ENCODE measurements at regions not wholly inside any gene's neighbourhood (a gene's known extent, or its start where the extent isn't known, plus 50 kb on each side); places are given as distances from the start of the nearest gene placed in this dataset.

GRCh38 chr12:47558625-47559345, 147.0 kb downstream of the RPAP3 start:
- DNase-seq = no peak

- DNase-seq = no peak
These were observed 148.4 kb downstream of the RPAP3 start for GRCh38 chr12:47557386-47557785.

GRCh38 chr12:47556261-47557030, 149.4 kb downstream of the RPAP3 start:
- no peak for DNase-seq

- DNase-seq = no peak
These were observed 151.7 kb downstream of the RPAP3 start for GRCh38 chr12:47554046-47554653.

- no peak for DNase-seq
These were observed 152.6 kb downstream of the RPAP3 start for GRCh38 chr12:47553266-47553665.

DNA sequence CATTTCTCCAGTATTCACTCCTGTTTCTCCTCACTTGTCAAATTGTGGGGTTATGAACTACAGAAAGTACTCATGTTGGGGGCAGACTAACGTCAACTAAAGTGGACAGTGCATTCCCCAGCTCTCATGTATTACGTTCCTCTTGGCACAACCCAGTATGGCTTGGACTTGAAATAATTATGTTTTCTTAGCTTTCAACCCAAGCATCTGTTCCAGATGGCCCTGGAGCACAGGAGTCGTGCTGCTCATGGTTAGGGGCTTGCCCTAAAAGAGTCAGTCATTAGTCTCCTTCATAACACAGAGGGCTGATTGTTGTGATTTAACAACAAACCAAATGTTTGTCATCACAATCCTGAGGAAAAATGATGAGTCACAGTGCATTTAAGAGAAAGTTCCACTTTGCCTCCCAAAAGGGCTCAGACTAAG, 154.4 kb downstream of the RPAP3 start:
- no peak for DNase-seq

- DNase-seq = no peak
These were observed 156.6 kb downstream of the RPAP3 start for GRCh38 chr12:47549258-47549657.

DNA sequence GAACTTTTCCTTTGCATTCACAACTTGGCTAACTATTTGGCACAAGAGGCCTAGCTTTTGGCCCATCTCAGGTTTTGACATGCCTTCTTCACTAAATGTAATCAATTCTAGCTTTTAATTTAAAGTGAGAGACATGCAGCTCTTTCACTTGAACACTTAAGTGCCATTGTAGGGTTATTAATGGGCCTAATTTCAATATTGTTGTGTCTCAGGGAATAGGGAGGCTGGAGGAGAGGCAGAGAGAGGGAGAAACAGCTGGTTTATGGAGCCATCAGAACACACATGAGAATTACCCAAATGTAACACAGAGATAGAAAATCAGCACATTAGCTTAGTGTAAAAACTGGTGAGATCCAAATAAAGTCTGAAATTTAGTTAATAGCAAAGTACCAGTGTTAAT, 157.4 kb downstream of the RPAP3 start:
- DNase-seq = no peak

GRCh38 chr12:47547077-47547476, 158.8 kb downstream of the RPAP3 start:
- no peak for DNase-seq

DNA sequence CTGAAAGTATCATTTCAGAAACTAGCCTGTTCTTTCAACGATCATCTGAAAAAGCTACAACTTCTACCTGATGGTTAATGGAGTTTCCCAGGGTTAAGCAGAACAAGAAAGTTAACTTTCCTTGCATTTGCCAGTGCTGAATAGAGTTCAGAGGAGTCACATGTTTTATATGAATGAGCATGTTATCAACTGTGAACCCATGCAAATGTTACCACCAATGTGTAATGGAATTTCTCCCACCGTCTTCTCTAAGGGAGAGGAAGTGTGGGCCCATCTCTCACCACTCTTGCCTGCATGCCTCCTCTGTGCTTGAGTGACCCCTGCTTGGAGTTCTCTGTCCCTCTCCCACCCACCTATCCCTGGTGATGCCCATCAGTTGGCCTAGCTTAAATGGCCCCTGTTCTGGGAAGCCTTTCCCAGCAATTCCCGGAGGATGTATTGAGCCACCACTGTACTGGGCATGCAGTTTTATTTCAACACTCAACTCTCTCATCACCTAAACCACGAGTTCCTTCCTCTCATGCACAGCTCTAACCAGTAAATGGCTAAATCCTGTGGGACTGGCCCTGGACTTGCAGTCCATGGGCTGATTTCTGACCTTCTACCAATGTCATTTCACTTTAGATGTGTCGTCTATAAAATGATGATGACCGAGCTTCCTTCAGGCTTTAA, 159.8 kb downstream of the RPAP3 start:
- no peak for DNase-seq

DNA sequence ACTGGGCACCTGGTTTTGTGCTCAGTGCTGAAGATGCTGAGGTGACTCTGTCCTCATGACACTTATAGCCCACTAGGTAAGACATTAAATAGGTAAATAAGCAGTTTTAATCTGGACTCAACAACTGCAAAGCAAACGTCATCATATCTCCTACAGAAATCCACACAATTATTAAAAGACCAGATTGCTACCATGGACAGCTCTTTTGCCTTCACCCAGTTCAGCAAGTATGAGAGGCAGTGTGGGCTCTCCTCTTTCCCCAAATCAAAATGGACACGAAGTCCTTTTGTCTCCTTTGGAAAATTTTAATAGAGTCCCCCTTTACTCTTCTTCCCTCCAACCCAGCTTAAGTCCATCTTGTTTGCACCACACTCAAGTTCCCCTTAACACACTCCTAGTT, 171.1 kb downstream of the RPAP3 start:
- DNase-seq = no peak

- DNase-seq = no peak
These were observed 175.8 kb downstream of the RPAP3 start for GRCh38 chr12:47530050-47530449.

- DNase-seq = no peak
These were observed 178.0 kb downstream of the RPAP3 start for GRCh38 chr12:47527816-47528215.

GRCh38 chr12:47520029-47520428, 185.8 kb downstream of the RPAP3 start:
- DNase-seq = no peak

DNA sequence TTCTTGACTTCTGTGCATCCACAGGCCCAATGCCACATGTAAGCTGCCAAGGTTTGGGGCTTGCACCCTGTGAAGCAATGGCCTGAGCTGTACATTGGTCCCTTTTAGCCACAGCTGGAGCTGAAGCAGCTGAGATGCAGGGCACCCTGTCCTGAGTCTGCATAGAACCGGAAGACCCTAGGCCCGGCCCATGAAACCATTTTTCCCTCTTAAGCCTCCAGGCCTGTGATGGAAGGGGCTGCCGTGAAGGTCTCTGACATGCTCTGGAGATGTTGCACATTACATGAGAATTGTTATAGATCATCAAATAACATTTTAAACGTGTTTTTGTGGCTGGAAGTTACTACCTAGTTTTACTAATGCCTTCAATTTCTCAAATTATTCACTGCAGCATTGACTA, 188.7 kb downstream of the RPAP3 start:
- no peak for DNase-seq

GRCh38 chr12:47509398-47509851, 196.4 kb downstream of the RPAP3 start:
- no peak for DNase-seq

DNA sequence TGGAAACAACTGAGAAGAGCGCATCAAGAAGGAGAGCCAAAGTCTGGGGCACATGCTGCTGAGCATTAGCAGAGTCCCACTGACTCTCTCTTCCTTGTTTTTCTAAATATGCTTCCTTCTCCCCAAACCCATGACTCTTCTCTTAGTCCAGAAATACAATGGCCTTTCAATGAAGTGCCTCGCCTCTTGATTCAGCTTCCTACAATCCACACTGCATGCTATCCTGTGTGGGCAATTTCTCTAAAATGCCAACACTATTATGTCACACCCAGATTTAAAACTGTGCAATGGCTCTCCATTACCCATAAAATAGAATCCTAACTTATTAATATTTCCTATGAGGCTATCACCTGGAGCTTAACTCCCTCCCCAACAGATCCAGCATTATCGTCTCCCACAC, 198.6 kb downstream of the RPAP3 start:
- DNase-seq = no peak

DNA sequence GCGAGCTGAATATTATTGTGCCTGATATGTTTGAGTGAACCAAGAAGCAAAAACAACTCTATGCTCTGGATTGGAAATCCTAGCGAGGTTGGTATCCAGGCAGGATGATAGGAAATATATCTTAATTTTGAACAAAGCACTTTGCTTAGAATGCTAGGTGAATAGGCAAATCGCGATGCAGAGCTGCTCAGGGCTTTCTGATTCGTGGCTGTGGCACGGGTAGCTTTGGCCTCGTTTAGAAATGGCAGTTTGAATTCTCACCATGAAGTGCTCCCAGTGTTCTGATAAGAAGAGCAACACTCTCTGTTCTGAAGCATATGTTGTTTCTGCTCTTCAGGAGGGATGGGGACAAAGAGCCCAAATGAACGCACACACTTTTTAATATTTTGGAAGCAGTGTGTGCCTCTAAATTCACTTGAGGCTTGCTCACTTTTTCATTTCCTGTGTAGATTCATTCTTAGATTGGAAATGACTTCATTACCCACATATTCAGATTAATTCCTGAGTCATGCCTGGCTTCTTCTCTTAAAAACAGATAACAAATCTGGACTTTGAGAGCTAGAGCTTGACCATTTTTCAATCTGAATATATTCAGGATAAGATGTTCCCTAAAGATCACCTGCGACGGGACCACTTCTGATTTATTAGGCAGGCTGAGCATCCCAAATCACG, 200.9 kb downstream of the RPAP3 start:
- no peak for DNase-seq

DNA sequence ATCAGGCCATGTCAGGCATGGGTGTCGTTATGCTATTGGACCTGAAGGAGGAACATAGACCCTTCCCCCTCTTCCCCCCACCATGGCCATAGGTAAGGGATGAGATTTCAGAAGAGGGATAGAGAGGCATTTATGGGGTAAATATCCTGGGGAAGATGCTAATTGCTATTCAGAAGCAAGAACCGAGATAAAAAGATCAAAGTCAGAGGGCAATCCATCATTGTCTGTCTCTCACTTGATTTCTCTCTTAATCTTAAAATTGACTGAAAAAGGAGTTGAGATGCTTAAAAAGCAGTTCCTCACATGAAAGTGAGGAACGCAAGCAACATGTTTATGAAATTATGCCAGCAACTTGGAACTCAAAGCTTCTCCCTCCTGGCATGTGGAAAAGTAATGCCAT, 212.0 kb downstream of the RPAP3 start:
- DNase-seq = no peak

GRCh38 chr12:47491516-47492305, 214.1 kb downstream of the RPAP3 start:
- no peak for DNase-seq

DNA sequence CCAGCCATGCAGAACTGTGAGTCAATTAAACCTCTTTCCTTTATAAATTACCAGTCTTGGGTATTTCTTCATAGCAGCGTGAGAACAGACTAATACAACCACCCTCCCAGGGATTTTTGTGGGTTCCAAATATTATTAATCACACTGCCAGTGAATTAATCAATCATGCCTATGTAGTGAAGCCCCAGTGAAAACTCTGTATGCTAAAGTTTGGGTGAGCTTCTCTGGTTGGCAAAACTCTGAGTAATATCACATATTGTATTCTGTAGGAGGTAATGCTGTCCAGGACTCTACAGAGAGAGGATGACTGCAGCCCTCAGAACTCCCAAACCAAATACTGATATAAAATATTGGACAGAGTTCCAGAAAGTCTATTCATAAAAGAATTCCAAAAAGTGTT, 216.9 kb downstream of the RPAP3 start:
- no peak for DNase-seq

- DNase-seq = no peak
These were observed 224.8 kb downstream of the RPAP3 start for GRCh38 chr12:47481041-47481440.
